ENCODE measurements at regions not wholly inside any gene's neighbourhood (a gene's known extent, or its start where the extent isn't known, plus 50 kb on each side); places are given as distances from the start of the nearest gene placed in this dataset.

DNA sequence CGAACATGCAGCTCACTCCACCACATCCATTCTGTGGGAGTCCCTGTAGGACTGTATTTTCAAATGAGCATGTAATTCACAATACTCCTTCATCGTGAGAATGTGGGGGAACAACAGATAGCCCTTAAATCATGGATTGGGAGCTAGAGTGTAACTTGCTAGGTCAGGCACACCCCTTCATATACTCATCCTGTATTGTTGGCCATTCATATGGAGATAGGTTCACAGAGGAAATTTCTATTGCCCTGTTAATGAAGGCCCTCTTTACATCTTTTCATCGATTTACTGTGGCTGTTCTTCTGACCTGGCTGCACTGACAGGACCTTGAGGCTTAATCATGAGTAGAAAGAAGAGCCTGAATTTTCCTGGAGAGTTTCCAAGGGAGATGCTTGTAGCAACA lies 193.8 kb upstream of the DPP10 start:
- TF ChIP-seq, protein P1, sequence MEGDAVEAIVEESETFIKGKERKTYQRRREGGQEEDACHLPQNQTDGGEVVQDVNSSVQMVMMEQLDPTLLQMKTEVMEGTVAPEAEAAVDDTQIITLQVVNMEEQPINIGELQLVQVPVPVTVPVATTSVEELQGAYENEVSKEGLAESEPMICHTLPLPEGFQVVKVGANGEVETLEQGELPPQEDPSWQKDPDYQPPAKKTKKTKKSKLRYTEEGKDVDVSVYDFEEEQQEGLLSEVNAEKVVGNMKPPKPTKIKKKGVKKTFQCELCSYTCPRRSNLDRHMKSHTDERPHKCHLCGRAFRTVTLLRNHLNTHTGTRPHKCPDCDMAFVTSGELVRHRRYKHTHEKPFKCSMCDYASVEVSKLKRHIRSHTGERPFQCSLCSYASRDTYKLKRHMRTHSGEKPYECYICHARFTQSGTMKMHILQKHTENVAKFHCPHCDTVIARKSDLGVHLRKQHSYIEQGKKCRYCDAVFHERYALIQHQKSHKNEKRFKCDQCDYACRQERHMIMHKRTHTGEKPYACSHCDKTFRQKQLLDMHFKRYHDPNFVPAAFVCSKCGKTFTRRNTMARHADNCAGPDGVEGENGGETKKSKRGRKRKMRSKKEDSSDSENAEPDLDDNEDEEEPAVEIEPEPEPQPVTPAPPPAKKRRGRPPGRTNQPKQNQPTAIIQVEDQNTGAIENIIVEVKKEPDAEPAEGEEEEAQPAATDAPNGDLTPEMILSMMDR (IDR thresholded peaks at IDR 0.05), result no peak
- intact Hi-C loops (cut with DNase I), result no loop called here
- H3K27ac ChIP-seq, result no peak overlapping the region
- no peaks in the 10 kb centered on the region for H3K9me3 ChIP-seq
- H3K4me3 ChIP-seq, result no peak overlapping the region
- no peaks in the 10 kb centered on the region for H3K36me3 ChIP-seq
- no peaks in the 10 kb centered on the region for H3K4me1 ChIP-seq
- no peak for DNase-seq
- H3K27me3 ChIP-seq, result no peaks in the 10 kb centered on the region
- no peak overlapping the region for H3K9ac ChIP-seq (ENCODE audit: low read depth in 2 of 2, low read length in 2 of 2)

DNA sequence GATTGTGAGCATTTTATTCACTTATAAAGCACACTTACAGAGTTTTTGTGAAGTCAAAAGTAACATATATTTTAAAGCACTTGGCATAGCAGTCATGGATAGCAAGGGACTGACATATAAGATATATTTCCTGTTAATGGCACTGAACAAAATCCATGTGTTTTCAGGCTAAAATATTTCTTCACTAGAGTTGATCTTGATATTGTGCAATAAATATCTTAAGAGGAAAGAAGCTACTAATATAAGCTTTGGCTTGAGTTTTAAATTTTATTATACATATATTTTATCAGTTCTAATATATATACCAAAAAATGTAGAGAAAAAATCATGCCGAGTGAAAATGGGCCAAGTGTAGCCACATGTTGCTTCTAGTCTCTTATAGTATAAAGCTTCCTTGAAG lies 189.7 kb upstream of the DPP10 start:
- Histone ChIP-seq H3K4me3 (no peak overlapping the region), H3K4me1 (no peaks in the 10 kb centered on the region), H3K27ac (no peak overlapping the region), H3K9me3 (no peaks in the 10 kb centered on the region), H3K9ac (ENCODE audit: low read depth in 2 of 2, low read length in 2 of 2) (no peak overlapping the region), H3K27me3 (no peaks in the 10 kb centered on the region), H3K36me3 (no peaks in the 10 kb centered on the region)
- DNase-seq, result no peak
- intact Hi-C loops (cut with DNase I), result no loop called here
- TF ChIP-seq, protein P1 (IDR thresholded peaks at IDR 0.05), result no peak

DNA sequence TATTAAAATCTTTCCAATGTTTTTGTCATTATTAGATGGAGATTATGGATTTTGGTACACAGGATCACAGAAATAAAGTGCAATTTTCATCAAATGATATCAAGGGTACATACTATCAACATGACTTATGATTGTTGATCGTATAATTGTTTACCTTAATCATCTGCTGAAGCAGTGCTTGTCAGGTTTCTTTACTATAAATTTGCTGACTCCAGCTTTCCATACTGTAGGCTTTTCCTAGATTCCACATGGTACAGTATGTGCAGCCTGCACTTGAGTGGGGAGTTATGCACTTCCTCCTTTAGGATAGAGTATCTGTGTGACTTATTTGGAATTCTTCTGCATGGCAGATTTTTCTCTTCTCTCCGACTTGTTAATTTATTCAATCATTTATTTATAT lies 187.6 kb upstream of the DPP10 start:
- H3K27me3 ChIP-seq, result no peaks in the 10 kb centered on the region
- intact Hi-C loops (cut with DNase I), result no loop called here
- DNase-seq, result no peak

DNA sequence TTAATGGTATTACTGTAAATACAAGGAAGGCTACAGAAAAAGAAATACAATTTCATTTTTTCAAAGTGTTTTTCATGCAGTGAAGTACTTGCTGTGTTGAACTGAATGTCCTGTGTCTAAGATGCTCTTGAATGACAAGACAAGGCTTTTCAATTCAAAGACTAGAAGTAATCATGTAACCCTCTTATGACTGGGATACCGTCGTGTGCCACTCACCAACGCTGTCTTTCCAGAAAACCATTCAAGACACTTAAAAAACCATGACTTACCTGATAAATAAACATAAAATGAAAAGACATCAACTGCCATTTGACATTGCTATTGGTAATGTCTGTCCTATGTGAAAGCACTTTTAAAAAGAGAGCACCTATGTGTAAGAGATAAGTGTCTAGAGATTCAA lies 183.1 kb upstream of the DPP10 start:
- intact Hi-C loops (cut with DNase I), result no loop called here
- DNase-seq, result no peak
- no peaks in the 10 kb centered on the region for H3K36me3 ChIP-seq
- H3K9ac ChIP-seq (ENCODE audit: low read depth in 2 of 2, low read length in 2 of 2), result no peak overlapping the region
- no peak overlapping the region for H3K4me3 ChIP-seq
- no peaks in the 10 kb centered on the region for H3K27me3 ChIP-seq
- no peaks in the 10 kb centered on the region for H3K4me1 ChIP-seq
- H3K9me3 ChIP-seq, result no peaks in the 10 kb centered on the region
- TF ChIP-seq, protein P1 (IDR thresholded peaks at IDR 0.05), result no peak
- no peak overlapping the region for H3K27ac ChIP-seq

More for the DNA sequence above, 187.6 kb upstream of the DPP10 start:
- TF ChIP-seq, protein P1 (IDR thresholded peaks at IDR 0.05), result no peak
- H3K4me1 ChIP-seq, result no peaks in the 10 kb centered on the region
- H3K4me3 ChIP-seq, result no peak overlapping the region
- no peak overlapping the region for H3K9ac ChIP-seq (ENCODE audit: low read depth in 2 of 2, low read length in 2 of 2)
- H3K9me3 ChIP-seq, result no peaks in the 10 kb centered on the region
- H3K36me3 ChIP-seq, result no peaks in the 10 kb centered on the region
- H3K27ac ChIP-seq, result no peak overlapping the region

DNA sequence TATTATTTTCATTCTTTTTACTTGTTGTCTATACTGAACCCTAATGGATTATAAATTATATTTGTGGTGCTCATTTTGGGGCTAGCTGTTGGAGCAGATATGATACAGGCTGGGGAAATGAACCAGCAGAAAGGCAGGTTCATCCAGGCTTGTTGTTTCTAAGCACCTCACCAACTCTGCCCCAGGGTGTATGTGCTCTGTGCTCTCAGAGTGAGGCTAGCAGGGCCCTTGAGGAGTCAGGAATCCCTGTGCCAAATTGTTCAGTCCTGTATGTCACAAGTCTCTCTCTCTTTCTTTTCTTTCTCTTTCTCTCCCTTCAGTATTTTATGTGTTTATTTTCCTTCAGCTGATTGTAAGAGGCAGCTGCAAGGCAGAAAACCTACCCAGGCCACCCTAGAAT lies 181.1 kb upstream of the DPP10 start:
- Histone ChIP-seq H3K27ac (no peak overlapping the region), H3K27me3 (no peaks in the 10 kb centered on the region), H3K36me3 (no peaks in the 10 kb centered on the region), H3K4me3 (no peak overlapping the region), H3K9ac (ENCODE audit: low read depth in 2 of 2, low read length in 2 of 2) (no peak overlapping the region), H3K4me1 (no peaks in the 10 kb centered on the region), H3K9me3 (no peaks in the 10 kb centered on the region)
- DNase-seq, result no peak
- intact Hi-C loops (cut with DNase I), result no loop called here
- TF ChIP-seq, protein P1 (IDR thresholded peaks at IDR 0.05), result no peak

DNA sequence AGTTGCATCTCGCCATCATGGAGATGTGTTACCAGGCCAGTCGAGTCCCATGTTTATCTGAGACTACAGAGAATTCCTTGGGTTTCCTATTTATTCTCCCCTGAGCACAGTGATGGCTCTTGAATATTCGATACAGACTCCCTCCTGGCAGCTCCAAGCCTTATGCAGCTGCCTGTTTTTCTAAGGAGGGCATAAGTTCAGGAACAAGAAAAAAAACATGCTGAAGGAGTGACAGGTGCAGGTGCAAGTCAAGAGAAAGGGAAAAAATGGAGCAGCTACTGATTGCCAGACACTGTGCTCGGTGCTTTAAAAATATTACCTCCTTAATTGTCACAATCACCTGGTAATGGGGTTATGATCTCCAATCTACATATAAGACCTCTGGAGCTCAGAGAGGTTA lies 177.2 kb upstream of the DPP10 start:
- intact Hi-C loops (cut with DNase I), result no loop called here
- no peaks in the 10 kb centered on the region for H3K27me3 ChIP-seq
- H3K36me3 ChIP-seq, result no peaks in the 10 kb centered on the region
- no peak overlapping the region for H3K27ac ChIP-seq
- no peak overlapping the region for H3K4me3 ChIP-seq
- no peak overlapping the region for H3K9ac ChIP-seq (ENCODE audit: low read depth in 2 of 2, low read length in 2 of 2)
- no peak for DNase-seq
- no peaks in the 10 kb centered on the region for H3K9me3 ChIP-seq
- TF ChIP-seq, protein P1 (IDR thresholded peaks at IDR 0.05), result no peak
- no peaks in the 10 kb centered on the region for H3K4me1 ChIP-seq

Measured in colonic mucosa (tissue), 4 donors.